A549 (cell line): ENCODE measurements at regions not wholly inside any gene's neighbourhood (a gene's known extent, or its start where the extent isn't known, plus 50 kb on each side); places are given as distances from the start of the nearest gene placed in this dataset.

Source experiments
- ATAC-seq, 2 experiments: fragments of 200-7000 bp in 1 of 2; fragments of >200 bp in 1 of 2; cut with Nextera tagmentation in 1 of 2; cut with Tn5 transposase in 1 of 2; 3 replicates each; pipeline versions ENCODE4 v1.8.0 to v1.9.1; 2018 to 2020; ENCODE audit warnings: mild to moderate bottlenecking in 1 of 2, moderate library complexity in 1 of 2
- CTCF ChIA-PET: fragments of 300-600 bp; sonication (Branson Sonifier 250); formaldehyde crosslinking; extraction: SDS; loops from one replicate; lab custom pipeline; 2021; ENCODE audit warnings: antibody characterized with exemption, inconsistent platforms; lab: Yijun Ruan, JAX
- POLR2A ChIA-PET: fragments of 350-600 bp; formaldehyde crosslinking; extraction: SDS; loops from one replicate; lab custom pipeline; 2021; ENCODE audit warnings: antibody characterized with exemption, inconsistent platforms; lab: Yijun Ruan, JAX
- DNase-seq, 2 experiments: peaks; one replicate each; pipeline versions ENCODE4 v3.0.0 to v3.0.0-alpha.2; 2011 to 2016; ENCODE audit warnings: low read depth in 1 of 2, low spot score in 1 of 2
- FAIRE-seq: peaks from 2 replicates; lab custom pipeline; 2011; peaks lifted over from hg19 to GRCh38; lab: Jason Lieb, UNC
- H3K27ac ChIP-seq, 2 experiments: fragments of >200 bp; sonication (Bioruptor Twin); formaldehyde crosslinking; 3 replicates each; pipeline ENCODE4 v1.5.1; 2016 to 2017
- H3K4me1 ChIP-seq: fragments of >200 bp; sonication (Bioruptor Twin); formaldehyde crosslinking; 3 replicates; pipeline ENCODE4 v1.6.1; 2016
- H3K4me2 ChIP-seq: fragments of >200 bp; sonication (Bioruptor Twin); formaldehyde crosslinking; 3 replicates; pipeline ENCODE4 v1.6.1; 2016
- H3K4me3 ChIP-seq: fragments of >200 bp; sonication (Bioruptor Twin); formaldehyde crosslinking; 3 replicates; pipeline ENCODE4 v1.5.1; 2016
- H3K9me3 ChIP-seq: fragments of >200 bp; sonication (Bioruptor Twin); formaldehyde crosslinking; 3 replicates; pipeline ENCODE4 v1.6.1; 2016
- CBX2 ChIP-seq: fragments of 200-600 bp; sonication (generic); IDR thresholded peaks from 2 replicates; pipeline ENCODE4 v1.6.1; 2016; ENCODE audit warnings: low read depth, mild to moderate bottlenecking, borderline replicate concordance
- CEBPB ChIP-seq, 2 experiments: fragments of >200 bp in 1 of 2; sonication (Bioruptor Twin) in 1 of 2; formaldehyde crosslinking in 1 of 2; IDR thresholded peaks; 2 replicates each; pipeline ENCODE4 v1.6.1; 2012 to 2016
- EHF ChIP-seq: fragments of 250-450 bp; sonication (Bioruptor Pico); IDR thresholded peaks from 2 replicates; pipeline ENCODE4 v1.5.0; 2020; ENCODE audit warnings: mild to moderate bottlenecking
- EHMT2 ChIP-seq: fragments of 200-600 bp; sonication (generic); IDR thresholded peaks from 2 replicates; pipeline ENCODE4 v1.6.1; 2016; ENCODE audit warnings: antibody characterized with exemption, low read depth, mild to moderate bottlenecking, moderate library complexity
- EP300 ChIP-seq, 2 experiments: fragments of >200 bp; sonication (Bioruptor Twin); formaldehyde crosslinking; IDR thresholded peaks; 2 replicates in 1 of 2; 3 replicates in 1 of 2; pipeline ENCODE4 v1.6.1; 2016 to 2017
- FOSB ChIP-seq: fragments of 250-450 bp; sonication (Bioruptor Pico); IDR thresholded peaks from 2 replicates; pipeline ENCODE4 v1.5.0; 2020; ENCODE audit warnings: mild to moderate bottlenecking, moderate library complexity
- FOXS1 ChIP-seq: fragments of 250-450 bp; sonication (Bioruptor Pico); IDR thresholded peaks from 2 replicates; pipeline ENCODE4 v1.5.0; 2020; ENCODE audit warnings: mild to moderate bottlenecking, moderate library complexity
- GATA3 ChIP-seq: IDR thresholded peaks from 2 replicates; pipeline ENCODE4 v1.6.1; 2012; ENCODE audit warnings: borderline replicate concordance
- HDAC2 ChIP-seq: fragments of 200-600 bp; sonication (generic); IDR thresholded peaks from 2 replicates; pipeline ENCODE4 v1.6.1; 2016
- HES2 ChIP-seq: fragments of >200 bp; sonication (Bioruptor Twin); formaldehyde crosslinking; IDR thresholded peaks from 2 replicates; pipeline ENCODE4 v1.6.1; 2016
- HEYL ChIP-seq: fragments of 250-450 bp; sonication (Bioruptor Pico); IDR thresholded peaks from 2 replicates; pipeline ENCODE4 v1.8.0; 2021; ENCODE audit warnings: mild to moderate bottlenecking, moderate library complexity
- HOXA7 ChIP-seq: fragments of 250-450 bp; sonication (Bioruptor Pico); IDR thresholded peaks from 2 replicates; pipeline ENCODE4 v1.5.0; 2020; ENCODE audit warnings: mild to moderate bottlenecking, moderate library complexity
- HOXB13 ChIP-seq: fragments of 250-450 bp; sonication (Bioruptor Pico); IDR thresholded peaks from 2 replicates; pipeline ENCODE4 v1.5.0; 2020; ENCODE audit warnings: low read depth, mild to moderate bottlenecking, moderate library complexity
- HOXB5 ChIP-seq: fragments of 250-450 bp; sonication (Bioruptor Pico); IDR thresholded peaks from 2 replicates; pipeline ENCODE4 v1.5.0; 2020; ENCODE audit warnings: mild to moderate bottlenecking, moderate library complexity
- JUNB ChIP-seq: fragments of >200 bp; sonication (Bioruptor Twin); formaldehyde crosslinking; IDR thresholded peaks from 2 replicates; pipeline ENCODE4 v1.6.1; 2016
- KDM1A ChIP-seq: fragments of 200-600 bp; sonication (generic); IDR thresholded peaks from 2 replicates; pipeline ENCODE4 v1.6.1; 2016; ENCODE audit warnings: low read depth, mild to moderate bottlenecking
- MAZ ChIP-seq: fragments of 150-350 bp; IDR thresholded peaks from 2 replicates; pipeline ENCODE4 v1.6.1; 2014; ENCODE audit warnings: antibody characterized with exemption, low read depth, low read length, borderline replicate concordance
- MYC ChIP-seq: IDR thresholded peaks from 2 replicates; pipeline ENCODE4 v1.6.1; 2012; ENCODE audit warnings: mild to moderate bottlenecking, inconsistent platforms, low read length, improper control_type of control experiment, borderline replicate concordance
- NR3C1 ChIP-seq: fragments of >200 bp; sonication (Bioruptor Twin); formaldehyde crosslinking; IDR thresholded peaks from 3 replicates; pipeline ENCODE4 v1.6.1; 2017
- PHF8 ChIP-seq: fragments of 200-600 bp; sonication (generic); IDR thresholded peaks from 2 replicates; pipeline ENCODE4 v1.6.1; 2016; ENCODE audit warnings: low read depth, mild to moderate bottlenecking, antibody characterized with exemption, moderate library complexity, borderline replicate concordance
- POLR2A ChIP-seq: IDR thresholded peaks from 2 replicates; pipeline ENCODE4 v1.6.1; 2012; ENCODE audit warnings: mild to moderate bottlenecking, low read length
- RARB ChIP-seq: fragments of 250-450 bp; sonication (Bioruptor Pico); IDR thresholded peaks from 2 replicates; pipeline ENCODE4 v1.8.0; 2021; ENCODE audit warnings: mild to moderate bottlenecking, moderate library complexity
- RFX5 ChIP-seq: fragments of 450-650 bp; IDR thresholded peaks from 2 replicates; pipeline ENCODE4 v1.7.1; 2014; ENCODE audit warnings: antibody characterized with exemption, mild to moderate bottlenecking, moderate library complexity
- SREBF2 ChIP-seq: fragments of 450-650 bp; IDR thresholded peaks from 2 replicates; pipeline ENCODE4 v1.6.1; 2014; ENCODE audit warnings: mild to moderate bottlenecking, moderate library complexity
- TFCP2L1 ChIP-seq: fragments of 250-450 bp; sonication (Bioruptor Pico); IDR thresholded peaks from 2 replicates; pipeline ENCODE4 v1.5.0; 2021; ENCODE audit warnings: mild to moderate bottlenecking
- WGBS: methylation state at CpG from one replicate; pipeline ENCODE4 v1.1.6; 2017; ENCODE audit errors: missing lambda C conversion rate; 5-methylcytosine and 5-hydroxymethylcytosine counted together
- TF ChIP-seq, protein P1 (sequence below): fragments of >200 bp; sonication (Bioruptor Twin); formaldehyde crosslinking; IDR thresholded peaks from 3 replicates; pipeline ENCODE4 v1.5.1; 2016
- TF ChIP-seq, protein P2 (sequence below): IDR thresholded peaks from 2 replicates; pipeline ENCODE4 v1.6.1; 2012; ENCODE audit warnings: low read depth, borderline replicate concordance

DNA sequence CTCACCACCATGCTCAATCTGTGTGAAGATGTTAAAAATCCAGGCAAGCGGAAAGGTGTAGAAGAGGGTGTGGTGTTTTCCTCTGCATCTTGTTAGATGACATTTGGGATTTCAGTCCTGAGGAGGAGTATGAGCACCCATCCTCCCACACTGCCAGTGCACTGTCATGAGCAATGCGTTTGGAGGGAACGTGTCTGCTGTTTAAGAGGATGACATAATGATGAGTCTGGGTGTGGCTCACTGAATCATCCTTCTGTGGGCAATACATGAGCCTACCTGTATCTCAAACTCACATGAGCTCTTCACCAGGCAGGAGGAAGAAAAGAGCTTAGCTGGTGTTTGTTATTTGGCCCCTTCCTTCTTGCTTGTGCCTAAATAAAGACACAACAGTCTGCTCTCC is 67.9 kb upstream of the ARX start:
- no peaks in the 10 kb centered on the region for H3K9me3 ChIP-seq
- H3K4me1 ChIP-seq = 0 out of 3 replicates have a peak, but pooled peaks cover 3% of the 10 kb centered on the region
- DNase-seq = peak; percentile 5 to 11
- peak; percentile 67 for FAIRE-seq
- no peak overlapping the region for H3K27ac ChIP-seq
- ATAC-seq = peak; percentile 27 to 59; a peak in 1 of 6 replicates
- POLR2A ChIA-PET = no interaction called here
- WGBS = 20% methylated on average over 3 of the region's 3 CpGs
- H3K4me3 ChIP-seq = no peak overlapping the region
- TF ChIP-seq CEBPB (IDR thresholded peaks at IDR 0.05) (no peak), RFX5 (no peak), MAZ (no peak), EHF (CRISPR knock-in tag) (no peak), HOXB13 (CRISPR knock-in tag) (no peak), HDAC2 (no peak), TFCP2L1 (CRISPR knock-in tag) (no peak)
- no peak overlapping the region for H3K4me2 ChIP-seq
- CTCF ChIA-PET = no interaction called here

DNA sequence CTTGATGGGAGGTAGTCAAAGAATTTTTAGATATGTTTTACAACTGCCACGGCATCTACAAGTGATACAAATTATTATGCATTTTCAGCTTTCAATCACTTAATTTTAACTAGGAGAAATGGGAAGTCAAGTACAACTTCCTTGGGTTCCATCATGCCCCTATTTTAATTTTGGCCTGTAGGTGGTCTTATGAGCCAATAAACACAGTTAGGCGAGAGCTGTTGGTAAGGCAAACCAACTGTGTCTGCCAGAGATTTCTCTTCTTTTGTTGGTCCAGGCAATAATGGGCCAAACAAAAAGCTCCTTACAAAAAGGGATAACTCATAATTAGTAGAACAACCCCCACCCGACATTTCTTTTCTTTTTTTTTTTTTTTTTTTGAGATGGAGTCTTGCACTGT is 63.3 kb upstream of the ARX start:
- ChIA-PET CTCF (no interaction called here), POLR2A (no interaction called here)
- no peak for TF ChIP-seq PHF8
- TF ChIP-seq HOXB13 (CRISPR knock-in tag) = no peak
- no peak for TF ChIP-seq POLR2A
- TF ChIP-seq, protein P1, sequence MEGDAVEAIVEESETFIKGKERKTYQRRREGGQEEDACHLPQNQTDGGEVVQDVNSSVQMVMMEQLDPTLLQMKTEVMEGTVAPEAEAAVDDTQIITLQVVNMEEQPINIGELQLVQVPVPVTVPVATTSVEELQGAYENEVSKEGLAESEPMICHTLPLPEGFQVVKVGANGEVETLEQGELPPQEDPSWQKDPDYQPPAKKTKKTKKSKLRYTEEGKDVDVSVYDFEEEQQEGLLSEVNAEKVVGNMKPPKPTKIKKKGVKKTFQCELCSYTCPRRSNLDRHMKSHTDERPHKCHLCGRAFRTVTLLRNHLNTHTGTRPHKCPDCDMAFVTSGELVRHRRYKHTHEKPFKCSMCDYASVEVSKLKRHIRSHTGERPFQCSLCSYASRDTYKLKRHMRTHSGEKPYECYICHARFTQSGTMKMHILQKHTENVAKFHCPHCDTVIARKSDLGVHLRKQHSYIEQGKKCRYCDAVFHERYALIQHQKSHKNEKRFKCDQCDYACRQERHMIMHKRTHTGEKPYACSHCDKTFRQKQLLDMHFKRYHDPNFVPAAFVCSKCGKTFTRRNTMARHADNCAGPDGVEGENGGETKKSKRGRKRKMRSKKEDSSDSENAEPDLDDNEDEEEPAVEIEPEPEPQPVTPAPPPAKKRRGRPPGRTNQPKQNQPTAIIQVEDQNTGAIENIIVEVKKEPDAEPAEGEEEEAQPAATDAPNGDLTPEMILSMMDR = no peak
- TF ChIP-seq MAZ = no peak
- ATAC-seq = no peak
- H3K27ac ChIP-seq = no peak overlapping the region
- FAIRE-seq = no peak
- H3K4me2 ChIP-seq = no peak overlapping the region
- no peaks in the 10 kb centered on the region for H3K9me3 ChIP-seq
- no peak overlapping the region for H3K4me3 ChIP-seq
- DNase-seq = no peak
- 0 out of 3 replicates have a peak, but pooled peaks cover 3% of the 10 kb centered on the region for H3K4me1 ChIP-seq
- WGBS = 9% methylated on average over 3 of the region's 3 CpGs

- DNase-seq = no peak
- Histone ChIP-seq H3K4me3 (no peak overlapping the region), H3K4me1 (no peaks in the 10 kb centered on the region)
- no peak for TF ChIP-seq CBX2
- TF ChIP-seq FOXS1 (CRISPR knock-in tag) = no peak
- no peak for TF ChIP-seq FOSB (CRISPR knock-in tag)
- no peak for TF ChIP-seq HOXB5
- TF ChIP-seq HEYL (CRISPR knock-in tag) = no peak
- TF ChIP-seq, protein P2, sequence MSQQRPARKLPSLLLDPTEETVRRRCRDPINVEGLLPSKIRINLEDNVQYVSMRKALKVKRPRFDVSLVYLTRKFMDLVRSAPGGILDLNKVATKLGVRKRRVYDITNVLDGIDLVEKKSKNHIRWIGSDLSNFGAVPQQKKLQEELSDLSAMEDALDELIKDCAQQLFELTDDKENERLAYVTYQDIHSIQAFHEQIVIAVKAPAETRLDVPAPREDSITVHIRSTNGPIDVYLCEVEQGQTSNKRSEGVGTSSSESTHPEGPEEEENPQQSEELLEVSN = no peak
- no peak for TF ChIP-seq MYC
- TF ChIP-seq SREBF2 = no peak
- TF ChIP-seq EHF (CRISPR knock-in tag) = no peak
- no peak for TF ChIP-seq HES2
- no peak for TF ChIP-seq HDAC2
- TF ChIP-seq, all 56 proteins: peak for 0
- CTCF ChIA-PET = no interaction called here
- H3K9me3 ChIP-seq = no peaks in the 10 kb centered on the region
- no peak for ATAC-seq
- WGBS = 30% methylated on average over 9 of the region's 9 CpGs
- POLR2A ChIA-PET = no interaction called here
- peak; percentile 70 for FAIRE-seq
- H3K27ac ChIP-seq = no peak overlapping the region
- H3K4me2 ChIP-seq = no peak overlapping the region
Observed at GRCh38 chrX:25076941-25077500, 61.3 kb upstream of the ARX start.

DNA sequence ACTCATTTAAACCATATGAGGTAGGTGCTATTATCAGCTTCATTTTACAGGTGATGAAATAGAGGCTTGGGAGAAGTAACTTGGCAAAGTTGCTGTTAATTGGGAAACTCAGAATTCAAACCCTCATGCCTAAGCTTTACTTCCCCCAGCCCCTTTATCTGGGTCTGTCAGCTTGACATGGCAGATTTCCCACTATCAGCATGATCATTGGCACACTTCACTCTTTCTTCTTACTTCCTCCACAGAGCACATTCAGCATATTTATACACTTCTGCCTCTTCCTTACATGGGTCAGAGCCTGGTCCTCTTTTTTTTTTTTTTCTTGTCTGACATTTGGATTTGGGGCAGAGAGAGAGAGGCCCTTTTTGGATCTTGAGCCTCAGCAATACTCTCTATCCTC is 56.5 kb upstream of the ARX start:
- Histone ChIP-seq H3K4me3 (no peak overlapping the region), H3K4me1 (no peaks in the 10 kb centered on the region), H3K9me3 (no peaks in the 10 kb centered on the region), H3K4me2 (no peak overlapping the region), H3K27ac (no peak overlapping the region)
- CTCF ChIA-PET = no interaction called here
- POLR2A ChIA-PET = no interaction called here
- FAIRE-seq = no peak
- TF ChIP-seq RARB (no peak), EHMT2 (no peak), CEBPB (IDR thresholded peaks at IDR 0.05) (no peak), KDM1A (no peak), JUNB (no peak), EP300 (IDR thresholded peaks at IDR 0.05) (no peak), NR3C1 (no peak), RFX5 (no peak), GATA3 (no peak), HOXA7 (CRISPR knock-in tag) (no peak), EHF (CRISPR knock-in tag) (no peak), MYC (no peak)
- ATAC-seq = no peak
- no peak for DNase-seq
